Right lobe of liver (tissue), 4 donors: ENCODE measurements at regions not wholly inside any gene's neighbourhood (a gene's known extent, or its start where the extent isn't known, plus 50 kb on each side); places are given as distances from the start of the nearest gene placed in this dataset.

Experiments used
- CTCF ChIP-seq, 4 donors: fragments of 200-600 bp in 3 of 4; fragments of 450-650 bp in 1 of 4; IDR thresholded peaks; one replicate each; pipeline versions ENCODE4 v1.5.1 to v1.8.0; 2016 to 2022; ENCODE audit warnings: antibody characterized with exemption in 4 of 4, mild to moderate bottlenecking in 2 of 4
- POLR2A ChIP-seq: fragments of 450-650 bp; IDR thresholded peaks from one replicate; pipeline ENCODE4 v1.6.1; 2017; ENCODE audit warnings: antibody characterized with exemption, mild to moderate bottlenecking
- donor health status: DM: no; HTN: no; CAD: no.
- donor health status: DM: no; HTN: no; CAD: no.
- donor health status: DM: no; HTN: yes; CAD: no.

- TF ChIP-seq CTCF (IDR thresholded peaks at IDR 0.05) (no peak), POLR2A (no peak)
Measured at GRCh38 chr12:30153981-30154380, 370.2 kb upstream of the TMTC1 start.
